ENCODE measurements at regions not wholly inside any gene's neighbourhood (a gene's known extent, or its start where the extent isn't known, plus 50 kb on each side); places are given as distances from the start of the nearest gene placed in this dataset.
A peak's percentile ranks its signal among the peaks of the same experiment; 100 is the strongest.

DNA sequence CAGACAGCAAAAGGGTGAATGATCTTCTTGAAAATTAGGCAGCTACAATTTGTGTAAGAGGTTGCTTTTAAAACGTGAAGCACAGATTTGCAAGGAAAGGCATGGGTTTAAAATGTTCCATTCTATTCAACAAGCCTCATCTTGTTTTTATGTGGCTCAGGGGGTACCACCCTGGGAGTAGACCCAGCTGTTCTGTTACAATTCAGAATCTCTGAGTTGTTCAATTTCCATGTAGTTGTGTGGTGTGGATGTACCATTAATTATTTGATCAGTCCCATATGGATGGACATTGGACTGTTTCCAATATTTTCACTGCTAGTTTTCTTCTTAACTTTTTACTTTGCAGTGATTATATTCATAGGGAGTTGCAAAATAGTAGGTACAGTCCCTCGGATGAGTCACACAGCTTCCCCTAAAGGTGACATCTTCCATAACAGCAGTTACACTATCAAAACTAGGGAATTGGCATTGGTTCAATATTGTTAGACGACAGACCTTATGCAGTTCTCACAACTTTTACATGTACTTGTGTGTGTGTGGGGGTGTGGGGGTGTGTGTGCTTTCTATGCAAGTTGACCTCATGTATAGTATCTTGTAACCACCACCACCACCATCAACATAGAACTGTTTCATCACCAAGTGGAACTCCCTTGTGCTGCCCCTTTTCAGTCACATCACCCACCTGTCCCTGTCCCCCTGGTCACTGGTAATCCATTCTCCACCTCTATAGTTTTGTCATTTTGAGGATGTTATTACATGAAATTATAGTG, 59.0 kb upstream of the CAPRIN2 start:
- H2AFZ ChIP-seq (ENCODE audit: low read length) = no peak overlapping the region
- no peaks in the 10 kb centered on the region for H4K20me1 ChIP-seq (ENCODE audit: control insufficient read depth, extremely low read depth, insufficient read depth, low read length)
- no peaks in the 10 kb centered on the region for H3K9me3 ChIP-seq (ENCODE audit: control insufficient read depth, insufficient read depth, low read depth, low read length)
- H3K36me3 ChIP-seq (ENCODE audit: control insufficient read depth, insufficient read depth, low read length) = no peaks in the 10 kb centered on the region
- TF ChIP-seq EZH2 (IDR thresholded peaks at IDR 0.05; ENCODE audit: low read length, missing control alignments) = no peak
- TF ChIP-seq, protein P1, sequence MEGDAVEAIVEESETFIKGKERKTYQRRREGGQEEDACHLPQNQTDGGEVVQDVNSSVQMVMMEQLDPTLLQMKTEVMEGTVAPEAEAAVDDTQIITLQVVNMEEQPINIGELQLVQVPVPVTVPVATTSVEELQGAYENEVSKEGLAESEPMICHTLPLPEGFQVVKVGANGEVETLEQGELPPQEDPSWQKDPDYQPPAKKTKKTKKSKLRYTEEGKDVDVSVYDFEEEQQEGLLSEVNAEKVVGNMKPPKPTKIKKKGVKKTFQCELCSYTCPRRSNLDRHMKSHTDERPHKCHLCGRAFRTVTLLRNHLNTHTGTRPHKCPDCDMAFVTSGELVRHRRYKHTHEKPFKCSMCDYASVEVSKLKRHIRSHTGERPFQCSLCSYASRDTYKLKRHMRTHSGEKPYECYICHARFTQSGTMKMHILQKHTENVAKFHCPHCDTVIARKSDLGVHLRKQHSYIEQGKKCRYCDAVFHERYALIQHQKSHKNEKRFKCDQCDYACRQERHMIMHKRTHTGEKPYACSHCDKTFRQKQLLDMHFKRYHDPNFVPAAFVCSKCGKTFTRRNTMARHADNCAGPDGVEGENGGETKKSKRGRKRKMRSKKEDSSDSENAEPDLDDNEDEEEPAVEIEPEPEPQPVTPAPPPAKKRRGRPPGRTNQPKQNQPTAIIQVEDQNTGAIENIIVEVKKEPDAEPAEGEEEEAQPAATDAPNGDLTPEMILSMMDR (conservative IDR thresholded peaks at IDR 0.05 in 1 of 2, IDR thresholded peaks at IDR 0.05 in 1 of 2; ENCODE audit: low read depth in 1 of 2, low read length in 2 of 2) = no peak
- no peak overlapping the region for H3K27ac ChIP-seq (ENCODE audit: insufficient read depth, low read length)
- no peaks in the 10 kb centered on the region for H3K4me1 ChIP-seq (ENCODE audit: control insufficient read depth, extremely low read depth, insufficient read depth, low read length)
- no peak overlapping the region for H3K4me2 ChIP-seq (ENCODE audit: extremely low read depth, insufficient read depth, low read length)
- no peaks in the 10 kb centered on the region for H3K27me3 ChIP-seq (ENCODE audit: control insufficient read depth, insufficient read depth, low read length)
- no peaks in the 10 kb centered on the region for H3K79me2 ChIP-seq (ENCODE audit: control insufficient read depth, insufficient read depth, low read length)
- H3K9ac ChIP-seq (ENCODE audit: insufficient read depth, low read length) = no peak overlapping the region
- no peak overlapping the region for H3K4me3 ChIP-seq (replicated peaks in 1 of 4; ENCODE audit: control extremely low read depth in 1 of 4, insufficient read depth in 1 of 4, low read depth in 3 of 4, low read length in 4 of 4)
- DNase-seq (ENCODE audit: low read depth in 2 of 2) = peak in 1 of 2 donors; percentile 23

DNA sequence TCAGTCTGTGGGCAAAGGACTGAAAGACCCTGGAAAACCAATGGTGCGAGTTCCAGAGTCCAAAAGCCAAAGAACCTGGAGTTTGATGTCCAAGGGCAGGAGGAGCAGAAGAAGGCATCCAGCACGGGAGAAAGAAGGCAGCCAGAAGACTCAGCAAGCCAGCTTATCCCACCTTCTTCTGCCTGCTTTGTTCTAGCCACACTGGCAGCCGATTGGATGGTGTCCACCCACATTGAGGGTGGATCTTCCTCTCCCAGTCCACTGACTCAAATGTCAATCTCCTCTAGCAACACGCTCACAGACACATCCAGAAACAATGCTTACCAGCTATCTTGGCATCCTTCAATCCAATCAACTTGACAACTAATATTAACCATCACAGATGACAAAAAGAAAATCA, 57.2 kb upstream of the CAPRIN2 start:
- Histone ChIP-seq H3K4me1 (ENCODE audit: control insufficient read depth, extremely low read depth, insufficient read depth, low read length) (no peaks in the 10 kb centered on the region), H3K9me3 (ENCODE audit: control insufficient read depth, insufficient read depth, low read depth, low read length) (no peaks in the 10 kb centered on the region), H3K27me3 (ENCODE audit: control insufficient read depth, insufficient read depth, low read length) (no peaks in the 10 kb centered on the region), H4K20me1 (ENCODE audit: control insufficient read depth, extremely low read depth, insufficient read depth, low read length) (no peaks in the 10 kb centered on the region), H3K79me2 (ENCODE audit: control insufficient read depth, insufficient read depth, low read length) (no peaks in the 10 kb centered on the region), H3K27ac (ENCODE audit: insufficient read depth, low read length) (no peak overlapping the region), H2AFZ (ENCODE audit: low read length) (no peak overlapping the region), H3K4me3 (replicated peaks in 1 of 4; ENCODE audit: control extremely low read depth in 1 of 4, insufficient read depth in 1 of 4, low read depth in 3 of 4, low read length in 4 of 4) (no peak overlapping the region), H3K36me3 (ENCODE audit: control insufficient read depth, insufficient read depth, low read length) (no peaks in the 10 kb centered on the region), H3K4me2 (ENCODE audit: extremely low read depth, insufficient read depth, low read length) (no peak overlapping the region), H3K9ac (ENCODE audit: insufficient read depth, low read length) (no peak overlapping the region)
- TF ChIP-seq, protein P1 (conservative IDR thresholded peaks at IDR 0.05 in 1 of 2, IDR thresholded peaks at IDR 0.05 in 1 of 2; ENCODE audit: low read depth in 1 of 2, low read length in 2 of 2) = no peak
- no peak for TF ChIP-seq EZH2 (IDR thresholded peaks at IDR 0.05; ENCODE audit: low read length, missing control alignments)
- DNase-seq (ENCODE audit: low read depth in 2 of 2) = no peak

DNA sequence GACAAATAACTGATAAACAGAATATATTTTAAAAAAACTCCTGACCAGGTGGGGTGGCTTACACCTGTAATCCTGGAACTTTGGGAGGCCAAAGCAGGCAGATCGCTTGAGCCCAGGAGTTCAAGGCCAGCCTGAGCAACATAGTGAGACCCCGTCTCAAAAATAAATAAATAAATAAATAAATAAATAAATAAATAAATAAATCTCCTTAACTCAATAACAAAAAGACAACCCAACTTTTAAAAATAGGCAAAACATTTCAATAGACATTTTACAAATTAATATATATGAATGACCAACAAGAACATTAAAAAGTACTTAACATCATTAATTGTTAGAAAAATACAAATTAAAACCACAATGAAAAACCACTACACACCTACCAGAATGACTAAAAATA, 56.2 kb upstream of the CAPRIN2 start:
- Histone ChIP-seq H3K4me2 (ENCODE audit: extremely low read depth, insufficient read depth, low read length) (no peak overlapping the region), H3K9ac (ENCODE audit: insufficient read depth, low read length) (no peak overlapping the region), H3K4me1 (ENCODE audit: control insufficient read depth, extremely low read depth, insufficient read depth, low read length) (no peaks in the 10 kb centered on the region), H3K79me2 (ENCODE audit: control insufficient read depth, insufficient read depth, low read length) (no peaks in the 10 kb centered on the region), H3K27ac (ENCODE audit: insufficient read depth, low read length) (no peak overlapping the region), H3K36me3 (ENCODE audit: control insufficient read depth, insufficient read depth, low read length) (no peaks in the 10 kb centered on the region), H2AFZ (ENCODE audit: low read length) (no peak overlapping the region), H3K9me3 (ENCODE audit: control insufficient read depth, insufficient read depth, low read depth, low read length) (no peaks in the 10 kb centered on the region), H3K27me3 (ENCODE audit: control insufficient read depth, insufficient read depth, low read length) (no peaks in the 10 kb centered on the region), H4K20me1 (ENCODE audit: control insufficient read depth, extremely low read depth, insufficient read depth, low read length) (no peaks in the 10 kb centered on the region), H3K4me3 (replicated peaks in 1 of 4; ENCODE audit: control extremely low read depth in 1 of 4, insufficient read depth in 1 of 4, low read depth in 3 of 4, low read length in 4 of 4) (no peak overlapping the region)
- TF ChIP-seq, protein P1 (conservative IDR thresholded peaks at IDR 0.05 in 1 of 2, IDR thresholded peaks at IDR 0.05 in 1 of 2; ENCODE audit: low read depth in 1 of 2, low read length in 2 of 2) = no peak
- no peak for TF ChIP-seq EZH2 (IDR thresholded peaks at IDR 0.05; ENCODE audit: low read length, missing control alignments)
- DNase-seq (ENCODE audit: low read depth in 2 of 2) = no peak
